Neuronal stem cell (in vitro differentiated cells): ENCODE measurements at regions not wholly inside any gene's neighbourhood (a gene's known extent, or its start where the extent isn't known, plus 50 kb on each side); places are given as distances from the start of the nearest gene placed in this dataset.

Source experiments
- DNase-seq: peaks from one replicate; pipeline ENCODE4 v3.0.0-alpha.2; 2013; ENCODE audit warnings: low spot score
- H2AFZ ChIP-seq: one replicate; pipeline ENCODE4 v1.6.1; 2013; ENCODE audit warnings: mild to moderate bottlenecking, low read length, inconsistent platforms
- H2AK5ac ChIP-seq: 2 replicates; pipeline ENCODE4 v1.6.1; 2013; ENCODE audit warnings: low read depth, mild to moderate bottlenecking, inconsistent platforms, low read length, moderate library complexity, mixed read lengths
- H2BK120ac ChIP-seq: 2 replicates; pipeline ENCODE4 v1.6.1; 2013; ENCODE audit warnings: low read depth, mild to moderate bottlenecking, inconsistent platforms, low read length, moderate library complexity, mixed read lengths
- H2BK12ac ChIP-seq: one replicate; pipeline ENCODE4 v1.6.1; 2013; ENCODE audit warnings: low read length, inconsistent platforms
- H2BK15ac ChIP-seq: 2 replicates; pipeline ENCODE4 v1.6.1; 2013; ENCODE audit warnings: mild to moderate bottlenecking, low read length, inconsistent platforms, mixed read lengths
- H2BK5ac ChIP-seq: one replicate; pipeline ENCODE4 v1.6.1; 2013; ENCODE audit warnings: inconsistent platforms, mild to moderate bottlenecking, low read length, moderate library complexity
- H3K14ac ChIP-seq: one replicate; pipeline ENCODE4 v1.6.1; 2013; ENCODE audit warnings: low read length, inconsistent platforms
- H3K18ac ChIP-seq: 2 replicates; pipeline ENCODE4 v1.6.1; 2013; ENCODE audit warnings: low read length, inconsistent platforms
- H3K23ac ChIP-seq: 2 replicates; pipeline ENCODE4 v1.6.1; 2013; ENCODE audit warnings: low read depth, mild to moderate bottlenecking, mixed read lengths, low read length, inconsistent platforms; ENCODE audit not compliant: poor library complexity
- H3K27ac ChIP-seq: replicated peaks from 3 replicates; pipeline ENCODE4 v1.5.1; 2013; ENCODE audit warnings: low read length, inconsistent platforms
- H3K27me3 ChIP-seq, 3 experiments: 2 replicates each; pipeline ENCODE4 v1.6.1; 2013; ENCODE audit warnings: low read length in 3 of 3, mild to moderate bottlenecking in 2 of 3, inconsistent platforms in 1 of 3, low read depth in 1 of 3, mixed read lengths in 1 of 3, moderate library complexity in 1 of 3; ENCODE audit not compliant: control insufficient read depth in 3 of 3, insufficient read depth in 3 of 3
- H3K36me3 ChIP-seq, 2 donors: replicated peaks in 1 of 2; 2 replicates each; pipeline ENCODE4 v1.6.1; 2013; ENCODE audit warnings: low read length in 2 of 2; ENCODE audit not compliant: control insufficient read depth in 2 of 2, insufficient read depth in 2 of 2
- H3K4ac ChIP-seq: 2 replicates; pipeline ENCODE4 v1.6.1; 2013; ENCODE audit warnings: inconsistent platforms, mild to moderate bottlenecking, low read length, moderate library complexity
- H3K4me1 ChIP-seq, 2 donors: 1 replicate in 1 of 2; 2 replicates in 1 of 2; pipeline ENCODE4 v1.6.1; 2013; ENCODE audit warnings: low read length in 2 of 2, low read depth in 1 of 2; ENCODE audit not compliant: control insufficient read depth in 2 of 2, insufficient read depth in 1 of 2
- H3K4me2 ChIP-seq: one replicate; pipeline ENCODE4 v1.6.1; 2013; ENCODE audit warnings: mild to moderate bottlenecking, low read length, inconsistent platforms; ENCODE audit not compliant: insufficient read depth, poor library complexity, severe bottlenecking
- H3K4me3 ChIP-seq, 2 donors: 2 replicates each; pipeline ENCODE4 v1.5.1; 2013; ENCODE audit warnings: low read length in 2 of 2, mild to moderate bottlenecking in 2 of 2, inconsistent platforms in 1 of 2, moderate library complexity in 1 of 2
- H3K79me1 ChIP-seq: one replicate; pipeline ENCODE4 v1.6.1; 2013; ENCODE audit warnings: low read depth, mild to moderate bottlenecking, inconsistent platforms, low read length, moderate library complexity
- H3K9ac ChIP-seq: one replicate; pipeline ENCODE4 v1.6.1; 2013; ENCODE audit warnings: mild to moderate bottlenecking, low read depth, low read length, inconsistent platforms; ENCODE audit not compliant: poor library complexity
- H3K9me3 ChIP-seq, 2 donors: replicated peaks in 1 of 2; 2 replicates each; pipeline versions ENCODE3 to v1.6.1; 2013; ENCODE audit warnings: low read length in 2 of 2, mild to moderate bottlenecking in 2 of 2, inconsistent platforms in 1 of 2, low read depth in 1 of 2, mixed read lengths in 1 of 2, moderate library complexity in 1 of 2; ENCODE audit not compliant: control insufficient read depth in 2 of 2, insufficient read depth in 1 of 2
- H4K8ac ChIP-seq: one replicate; pipeline ENCODE4 v1.6.1; 2013; ENCODE audit warnings: low read depth, mild to moderate bottlenecking, inconsistent platforms, low read length, moderate library complexity
- H4K91ac ChIP-seq: one replicate; pipeline ENCODE4 v1.6.1; 2013; ENCODE audit warnings: low read length, low read depth, mild to moderate bottlenecking, inconsistent platforms; ENCODE audit not compliant: poor library complexity
- WGBS, 2 donors: extraction: QIAGEN DNeasy Blood & Tissue Kit; methylation state at CpG; one replicate each; pipeline ENCODE4 v1.1.7; 2013; ENCODE audit warnings: missing lambda C conversion rate in 2 of 2, mixed read lengths in 1 of 2; ENCODE audit not compliant: insufficient read length in 2 of 2, insufficient replicate concordance in 1 of 2; ENCODE audit errors: extremely low coverage in 2 of 2; 5-methylcytosine and 5-hydroxymethylcytosine counted together

DNA sequence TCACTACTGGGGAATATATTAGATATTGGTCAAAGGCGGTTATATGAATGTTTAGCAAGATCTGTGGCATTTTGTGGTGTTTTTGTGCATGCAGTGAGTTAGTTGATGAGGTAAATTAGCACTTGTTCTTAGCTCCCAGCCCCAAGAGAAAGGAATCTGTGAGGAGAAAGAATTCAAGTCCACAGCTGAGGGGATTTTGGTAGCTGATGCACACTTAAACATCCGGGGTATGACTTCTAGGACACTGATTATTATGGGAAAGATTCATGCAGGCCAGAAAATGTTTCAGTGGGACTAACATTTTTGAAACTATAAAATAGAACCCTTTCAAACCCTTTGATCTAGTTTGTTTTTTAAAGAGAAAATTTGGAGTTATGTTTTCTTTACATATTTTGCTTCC is 118.2 kb upstream of the RPS23 start:
- Histone ChIP-seq H3K79me1 (no peaks in the 10 kb centered on the region), H2BK15ac (no peak overlapping the region), H3K23ac (no peak overlapping the region), H3K14ac (no peak overlapping the region), H3K18ac (no peak overlapping the region), H3K4me2 (no peak overlapping the region), H3K4ac (no peak overlapping the region), H3K36me3 (no peaks in the 10 kb centered on the region), H4K91ac (no peak overlapping the region), H3K9ac (no peak overlapping the region), H2BK5ac (no peak overlapping the region), H3K27me3 (peaks cover 0 to 2% (median 0%) of the 10 kb centered on the region in 3 experiments), H2AFZ (peak overlapping the region; percentile 68), H3K4me3 (no peak overlapping the region), H2AK5ac (no peak overlapping the region), H2BK120ac (no peak overlapping the region), H2BK12ac (no peak overlapping the region), H4K8ac (no peak overlapping the region), H3K4me1 (peaks cover 0 to 2% of the 10 kb centered on the region in 2 donors), H3K27ac (no peak overlapping the region), H3K9me3 (no peaks in the 10 kb centered on the region)
- WGBS, 2 donors, result no CpG with 5 or more reads among the region's 2 CpGs
- no peak for DNase-seq

DNA sequence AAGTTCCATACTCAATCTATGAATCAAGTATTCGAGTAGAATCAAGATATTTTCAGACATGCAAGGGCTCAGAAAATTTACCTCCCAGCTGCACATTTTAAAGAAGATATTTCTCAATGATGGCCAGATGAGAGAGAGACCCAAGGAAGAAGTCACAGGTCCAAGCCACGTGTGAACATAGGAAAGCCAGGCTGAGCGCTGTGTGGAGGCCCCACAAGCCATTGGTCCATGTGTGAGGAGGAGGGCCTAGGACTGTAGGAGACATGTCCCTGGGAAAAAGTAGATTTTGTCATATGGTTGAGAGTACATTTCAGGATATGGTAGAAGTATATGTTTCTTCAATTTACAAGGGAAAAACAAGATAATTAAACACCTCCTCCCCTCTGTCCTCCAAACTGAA is 115.8 kb upstream of the RPS23 start:
- no peak overlapping the region for H3K4me2 ChIP-seq
- H3K36me3 ChIP-seq, result no peaks in the 10 kb centered on the region
- no peak overlapping the region for H3K4me3 ChIP-seq
- no CpG with 5 or more reads among the region's 3 CpGs for WGBS, 2 donors
- peaks cover 0 to 2% of the 10 kb centered on the region in 2 donors for H3K4me1 ChIP-seq
- no peak overlapping the region for H3K23ac ChIP-seq
- no peak overlapping the region for H4K91ac ChIP-seq
- no peak overlapping the region for H2BK5ac ChIP-seq
- no peaks in the 10 kb centered on the region for H3K9me3 ChIP-seq
- H3K27ac ChIP-seq, result no peak overlapping the region
- H3K9ac ChIP-seq, result no peak overlapping the region
- no peak overlapping the region for H3K18ac ChIP-seq
- peaks cover 0 to 2% (median 0%) of the 10 kb centered on the region in 3 experiments for H3K27me3 ChIP-seq
- no peak overlapping the region for H4K8ac ChIP-seq
- no peak overlapping the region for H2BK12ac ChIP-seq
- H2BK120ac ChIP-seq, result no peak overlapping the region
- H3K14ac ChIP-seq, result no peak overlapping the region
- no peak for DNase-seq
- H2AK5ac ChIP-seq, result no peak overlapping the region
- no peak overlapping the region for H3K4ac ChIP-seq
- H2BK15ac ChIP-seq, result no peak overlapping the region
- H3K79me1 ChIP-seq, result no peaks in the 10 kb centered on the region
- H2AFZ ChIP-seq, result no peak overlapping the region

DNA sequence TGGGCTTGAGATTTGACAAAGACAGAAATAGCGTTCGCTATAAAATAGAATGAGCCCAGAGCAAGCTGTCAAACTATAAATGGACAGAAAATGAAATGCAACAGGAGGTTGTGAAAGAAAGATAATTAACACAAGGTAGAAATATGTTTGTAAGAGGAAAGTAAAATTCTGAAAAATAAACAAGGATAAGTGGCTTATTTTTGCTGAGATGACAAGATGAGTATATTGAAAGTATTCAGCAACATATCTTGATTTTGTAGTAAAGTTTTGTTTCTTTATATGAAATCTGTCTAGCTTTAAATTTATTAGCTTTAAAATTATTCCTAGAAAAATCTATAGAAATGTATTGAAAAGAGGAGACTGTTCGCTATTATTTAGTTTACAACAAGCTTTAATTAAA is 111.9 kb upstream of the RPS23 start:
- H3K4me1 ChIP-seq, result peaks cover 3 to 4% of the 10 kb centered on the region in 2 donors
- no peak overlapping the region for H3K4me2 ChIP-seq
- DNase-seq, result no peak
- H2BK5ac ChIP-seq, result no peak overlapping the region
- H3K9ac ChIP-seq, result no peak overlapping the region
- H2BK15ac ChIP-seq, result no peak overlapping the region
- H2BK12ac ChIP-seq, result no peak overlapping the region
- no peak overlapping the region for H3K23ac ChIP-seq
- no peaks in the 10 kb centered on the region for H3K36me3 ChIP-seq
- H4K8ac ChIP-seq, result no peak overlapping the region
- no peaks in the 10 kb centered on the region for H3K79me1 ChIP-seq
- no peak overlapping the region for H3K27ac ChIP-seq
- H3K9me3 ChIP-seq, result no peaks in the 10 kb centered on the region
- H3K4ac ChIP-seq, result no peak overlapping the region
- H3K14ac ChIP-seq, result no peak overlapping the region
- H3K18ac ChIP-seq, result no peak overlapping the region
- WGBS, 2 donors, result no CpG with 5 or more reads among the region's 3 CpGs
- H2BK120ac ChIP-seq, result no peak overlapping the region
- no peaks in the 10 kb centered on the region for H3K27me3 ChIP-seq
- no peak overlapping the region for H4K91ac ChIP-seq
- H2AFZ ChIP-seq, result no peak overlapping the region
- no peak overlapping the region for H2AK5ac ChIP-seq
- no peak overlapping the region for H3K4me3 ChIP-seq

GRCh38 chr5:82389347-82389746 is 111.2 kb upstream of the RPS23 start:
- Histone ChIP-seq H3K4me1 (peaks cover 4 to 6% of the 10 kb centered on the region in 2 donors), H3K9ac (no peak overlapping the region), H3K27me3 (no peaks in the 10 kb centered on the region), H2BK120ac (no peak overlapping the region), H4K91ac (no peak overlapping the region), H3K9me3 (no peaks in the 10 kb centered on the region), H3K79me1 (no peaks in the 10 kb centered on the region), H4K8ac (no peak overlapping the region), H3K14ac (no peak overlapping the region), H2AK5ac (no peak overlapping the region), H3K36me3 (no peaks in the 10 kb centered on the region), H2BK15ac (no peak overlapping the region), H2AFZ (no peak overlapping the region), H3K18ac (no peak overlapping the region), H3K4me3 (no peak overlapping the region), H3K4ac (no peak overlapping the region), H3K23ac (no peak overlapping the region), H3K27ac (no peak overlapping the region), H3K4me2 (no peak overlapping the region), H2BK12ac (no peak overlapping the region), H2BK5ac (no peak overlapping the region)
- DNase-seq, result no peak
- no CpG with 5 or more reads among the region's 2 CpGs for WGBS, 2 donors
